Dermis blood vessel endothelial cell (primary cell): ENCODE measurements at regions not wholly inside any gene's neighbourhood (a gene's known extent, or its start where the extent isn't known, plus 50 kb on each side); places are given as distances from the start of the nearest gene placed in this dataset.

Experiments used
- DNase-seq: peaks from one replicate; pipeline ENCODE4 v3.0.0; 2010

- DNase-seq, result no peak
Observed at GRCh38 chr5:33260098-33260497, 180.7 kb upstream of the TARS1 start.

DNA sequence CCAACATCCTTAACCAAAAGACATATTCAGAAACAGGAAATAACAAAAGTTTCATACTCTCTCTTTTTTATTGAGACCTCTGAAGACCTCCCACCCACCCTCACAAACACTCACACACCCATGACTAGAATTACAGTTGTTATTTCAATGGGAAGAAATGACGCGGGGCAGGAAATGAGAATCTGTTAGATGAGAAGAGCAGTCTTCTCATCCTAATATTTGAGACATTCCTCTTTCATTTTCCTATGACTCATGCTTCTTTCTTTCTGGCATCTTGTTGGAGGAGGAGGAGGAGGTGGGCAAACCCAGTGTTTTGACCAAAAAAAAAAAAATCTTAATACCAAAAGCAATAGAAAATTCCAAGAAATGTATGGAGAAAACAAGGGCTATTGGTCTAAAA lies 179.5 kb upstream of the TARS1 start:
- peak; percentile 27 for DNase-seq

DNA sequence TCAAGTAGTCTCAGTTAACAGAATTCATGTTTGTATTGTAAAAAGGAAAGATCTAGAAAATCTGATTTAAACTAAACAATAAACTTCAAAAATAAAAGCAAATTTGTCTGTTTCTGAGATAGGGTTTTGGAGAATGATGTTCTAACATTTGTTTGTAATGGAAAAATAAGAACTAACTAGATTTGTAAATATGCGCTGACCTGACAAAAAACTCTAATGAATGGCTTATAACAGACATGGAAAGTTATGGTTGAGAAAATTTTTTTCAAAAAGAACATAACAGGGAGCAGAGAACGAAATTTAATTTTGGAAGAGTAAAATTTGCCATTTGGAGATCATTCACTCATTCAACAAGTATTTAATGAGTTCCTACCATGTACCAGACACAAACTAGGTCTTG lies 179.0 kb upstream of the TARS1 start:
- DNase-seq, result no peak

DNA sequence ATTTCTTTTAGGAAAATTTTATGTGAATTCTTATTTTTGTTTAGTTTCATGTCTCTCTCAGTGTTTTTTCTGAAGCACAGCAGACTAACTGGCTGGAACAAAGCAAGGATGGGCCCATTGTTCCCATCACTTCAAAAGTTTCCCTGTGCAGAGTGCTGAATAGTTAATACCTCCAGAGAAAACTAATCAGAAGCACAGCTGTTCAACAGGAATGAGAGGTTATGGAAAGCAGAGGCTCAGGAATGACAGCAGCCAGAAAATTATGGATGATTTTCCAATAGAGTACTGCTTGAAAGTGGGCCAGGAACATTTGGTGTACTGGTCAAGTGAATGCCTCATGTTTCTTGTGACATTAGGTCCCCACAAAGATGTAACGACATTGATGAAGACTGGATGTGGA lies 173.0 kb upstream of the TARS1 start:
- peak; percentile 55 for DNase-seq

DNA sequence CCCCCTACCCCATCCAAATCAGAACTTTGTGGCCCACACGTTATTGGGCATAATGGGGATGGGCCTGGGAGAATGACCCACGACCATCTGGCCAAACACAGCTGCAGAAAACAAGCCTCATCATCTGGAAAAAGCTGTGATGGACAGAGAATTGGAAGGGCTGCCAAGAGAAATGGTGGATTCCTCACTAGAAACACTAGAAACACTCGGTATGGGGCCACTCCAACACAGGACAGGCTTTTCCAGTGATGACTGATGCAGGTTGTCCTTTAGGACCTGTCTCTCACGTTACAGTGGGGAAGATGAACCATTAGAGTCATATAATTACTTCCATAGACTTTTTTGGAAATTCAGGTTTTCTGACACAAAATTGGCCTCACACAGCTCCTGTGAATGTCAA lies 172.4 kb upstream of the TARS1 start:
- no peak for DNase-seq

DNA sequence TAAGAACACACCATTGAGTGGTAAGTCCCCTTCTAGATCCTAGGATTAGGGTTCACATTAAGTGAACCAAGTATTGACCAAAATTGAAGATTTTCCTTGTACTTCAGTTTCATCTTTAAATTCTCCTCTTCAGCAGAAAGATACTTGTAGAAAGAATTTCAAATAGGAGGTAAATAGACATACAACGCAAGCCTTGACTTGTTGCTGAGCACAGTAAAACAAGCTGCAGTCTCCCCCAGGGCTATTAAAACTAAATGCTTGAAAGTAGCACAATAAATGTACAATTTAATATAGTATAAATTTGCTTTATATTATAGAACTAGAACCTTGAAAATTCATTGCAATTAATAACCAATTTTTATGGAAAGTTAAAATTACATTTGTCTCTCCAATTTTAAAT lies 170.1 kb upstream of the TARS1 start:
- no peak for DNase-seq

GRCh38 chr5:33271606-33272005 lies 169.2 kb upstream of the TARS1 start:
- peak; percentile 62 for DNase-seq

DNA sequence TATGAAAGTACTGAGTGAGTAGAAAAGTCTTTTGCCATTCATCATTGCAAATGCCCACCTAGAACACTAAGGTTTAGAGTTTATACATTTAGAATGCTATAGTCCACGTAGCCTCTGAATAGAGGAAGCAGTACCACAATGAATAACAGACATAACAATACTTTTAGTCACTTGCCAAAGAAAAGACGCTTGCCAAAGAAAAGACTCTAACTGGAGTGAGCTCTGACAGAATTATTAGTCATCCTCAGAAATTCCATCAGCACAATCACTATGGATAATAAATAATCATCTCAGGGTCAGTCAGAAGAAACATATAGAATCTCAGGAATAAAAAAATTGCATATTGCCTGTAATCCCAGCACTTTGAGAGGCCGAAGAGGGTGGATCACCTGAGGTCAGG lies 168.5 kb upstream of the TARS1 start:
- peak; percentile 94 for DNase-seq

GRCh38 chr5:33273985-33274384 lies 166.8 kb upstream of the TARS1 start:
- DNase-seq, result no peak

- DNase-seq, result no peak
Observed at GRCh38 chr5:33275391-33275790, 165.4 kb upstream of the TARS1 start.

DNA sequence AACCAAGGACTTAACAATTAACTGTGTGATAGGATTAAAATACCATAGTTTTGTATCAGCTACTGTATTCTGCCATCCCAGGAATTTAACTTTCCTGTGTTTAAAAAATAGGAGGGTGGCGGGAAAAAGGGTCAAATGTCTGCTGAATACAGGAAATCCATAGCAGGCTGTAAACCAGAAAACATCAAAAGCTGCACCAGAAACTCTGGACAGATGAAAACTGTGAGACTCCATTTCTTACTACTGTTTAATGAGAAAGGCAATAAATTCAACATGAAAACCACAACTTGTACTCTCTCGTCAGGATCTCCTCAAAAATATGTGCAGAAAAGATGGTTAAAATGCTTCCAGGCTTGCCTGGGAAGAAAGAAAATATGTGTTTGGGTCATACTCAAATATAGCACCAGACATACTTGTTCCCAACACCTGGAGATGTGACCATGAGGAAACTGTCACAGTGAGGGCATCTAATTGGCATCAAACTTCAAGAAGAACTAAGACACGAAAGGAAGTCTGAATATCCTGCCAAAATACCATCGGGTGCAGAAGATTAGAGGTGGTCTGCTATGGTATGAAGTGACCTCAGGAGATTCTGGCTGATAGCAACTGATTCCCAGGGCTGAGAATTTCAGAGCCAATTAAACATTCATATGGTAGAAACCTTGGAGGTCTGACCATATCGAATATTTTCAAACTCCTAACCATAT lies 164.7 kb upstream of the TARS1 start:
- peak; percentile 65 for DNase-seq

DNA sequence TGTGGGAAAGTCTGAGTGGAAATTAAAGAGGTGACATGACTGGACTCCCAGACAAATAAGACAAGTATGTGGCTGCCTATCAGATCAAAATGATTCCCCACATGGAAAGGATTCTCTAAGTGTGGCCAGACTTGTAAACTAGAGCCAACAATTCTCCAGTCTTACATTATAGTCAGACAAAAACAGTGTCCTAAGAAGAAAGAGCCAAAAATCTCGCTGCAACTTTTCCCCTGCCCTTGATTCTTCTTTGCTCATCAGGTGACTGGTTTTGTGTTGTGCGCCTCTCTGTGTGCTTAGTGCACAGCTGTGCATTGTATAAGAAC lies 164.2 kb upstream of the TARS1 start:
- no peak for DNase-seq

DNA sequence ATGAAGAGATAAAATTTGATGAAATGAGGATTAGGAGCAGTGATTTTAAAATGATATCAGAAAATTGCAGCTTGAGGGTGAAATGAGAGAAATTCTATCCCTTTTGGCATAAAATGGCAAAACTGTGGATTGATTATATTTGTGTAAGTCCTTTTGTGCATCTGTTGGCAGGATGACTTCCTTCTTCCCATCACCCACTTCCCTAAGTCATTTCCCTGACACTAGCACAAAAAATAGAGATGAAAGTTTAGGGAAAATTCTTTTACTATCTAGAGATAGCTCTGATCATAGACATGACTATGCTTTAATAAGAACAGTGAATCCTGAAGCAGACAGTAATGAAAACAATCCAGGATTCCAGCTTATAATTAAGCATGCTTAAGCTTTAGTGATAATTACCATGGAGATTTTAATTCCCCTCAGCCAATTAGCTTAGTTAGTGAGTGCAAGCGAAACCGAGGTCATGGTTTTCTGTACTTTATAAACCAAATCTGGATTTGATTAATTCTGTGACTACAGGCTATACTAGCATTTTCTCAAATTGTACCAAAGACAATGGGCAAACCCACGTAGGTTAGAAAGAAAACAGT lies 163.6 kb upstream of the TARS1 start:
- peak; percentile 46 for DNase-seq

- DNase-seq, result no peak
Observed at GRCh38 chr5:33281431-33281843, 159.3 kb upstream of the TARS1 start.

GRCh38 chr5:33282157-33282556 lies 158.6 kb upstream of the TARS1 start:
- DNase-seq, result no peak

DNA sequence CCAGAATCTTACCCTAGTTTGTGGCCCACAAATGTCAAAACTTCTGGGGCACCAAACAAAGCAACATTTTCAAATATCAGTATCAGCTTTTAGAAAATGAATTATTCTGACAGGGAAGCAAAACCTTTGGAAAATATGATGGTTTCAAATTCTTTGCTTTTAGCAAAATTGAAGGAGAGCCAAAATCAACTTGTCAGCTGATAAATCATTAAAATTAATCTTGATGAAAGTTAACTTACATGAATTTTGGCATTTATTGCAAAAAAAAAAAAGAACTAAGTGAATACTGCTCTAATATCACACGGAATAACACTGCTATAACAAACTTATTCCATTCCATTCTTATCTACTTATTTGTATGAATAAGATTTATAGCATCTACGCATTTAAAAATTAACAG lies 158.1 kb upstream of the TARS1 start:
- no peak for DNase-seq

DNA sequence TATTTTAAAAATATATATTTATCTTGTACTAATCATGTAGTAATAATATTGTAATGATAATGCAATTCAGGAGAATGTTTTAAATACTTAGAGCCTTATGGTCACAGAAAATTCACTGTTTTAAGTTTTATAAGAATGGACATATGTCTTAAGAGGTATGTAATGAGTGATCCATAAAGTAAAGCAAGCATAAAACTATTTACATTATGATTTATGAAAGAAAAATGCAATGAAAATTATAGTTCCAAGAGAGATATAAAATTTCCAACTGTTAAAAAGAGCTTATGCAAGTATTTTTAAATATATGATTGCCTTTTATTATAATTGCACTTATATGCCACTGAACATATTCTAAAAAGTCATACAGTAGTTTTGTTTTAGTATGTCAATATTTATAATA lies 157.5 kb upstream of the TARS1 start:
- DNase-seq, result no peak

GRCh38 chr5:33284681-33285080 lies 156.1 kb upstream of the TARS1 start:
- no peak for DNase-seq

DNA sequence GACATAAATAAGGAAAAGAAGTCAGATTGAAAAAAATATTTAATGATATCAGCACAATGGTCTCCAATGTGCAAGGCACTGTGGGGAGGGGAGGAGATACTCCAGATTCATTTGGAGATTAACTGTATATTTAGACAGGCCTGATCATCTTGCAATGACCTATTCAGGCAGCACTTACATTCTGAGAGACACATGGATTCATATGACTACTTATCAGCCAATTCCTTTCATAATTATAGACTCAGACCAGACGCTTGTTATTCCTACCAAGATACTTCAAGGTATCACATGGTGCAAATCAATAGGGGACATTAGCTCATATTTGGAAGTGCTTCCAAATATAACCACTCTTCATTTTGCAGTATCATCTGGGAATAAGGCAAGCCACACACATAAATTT lies 153.5 kb upstream of the TARS1 start:
- DNase-seq, result no peak

DNA sequence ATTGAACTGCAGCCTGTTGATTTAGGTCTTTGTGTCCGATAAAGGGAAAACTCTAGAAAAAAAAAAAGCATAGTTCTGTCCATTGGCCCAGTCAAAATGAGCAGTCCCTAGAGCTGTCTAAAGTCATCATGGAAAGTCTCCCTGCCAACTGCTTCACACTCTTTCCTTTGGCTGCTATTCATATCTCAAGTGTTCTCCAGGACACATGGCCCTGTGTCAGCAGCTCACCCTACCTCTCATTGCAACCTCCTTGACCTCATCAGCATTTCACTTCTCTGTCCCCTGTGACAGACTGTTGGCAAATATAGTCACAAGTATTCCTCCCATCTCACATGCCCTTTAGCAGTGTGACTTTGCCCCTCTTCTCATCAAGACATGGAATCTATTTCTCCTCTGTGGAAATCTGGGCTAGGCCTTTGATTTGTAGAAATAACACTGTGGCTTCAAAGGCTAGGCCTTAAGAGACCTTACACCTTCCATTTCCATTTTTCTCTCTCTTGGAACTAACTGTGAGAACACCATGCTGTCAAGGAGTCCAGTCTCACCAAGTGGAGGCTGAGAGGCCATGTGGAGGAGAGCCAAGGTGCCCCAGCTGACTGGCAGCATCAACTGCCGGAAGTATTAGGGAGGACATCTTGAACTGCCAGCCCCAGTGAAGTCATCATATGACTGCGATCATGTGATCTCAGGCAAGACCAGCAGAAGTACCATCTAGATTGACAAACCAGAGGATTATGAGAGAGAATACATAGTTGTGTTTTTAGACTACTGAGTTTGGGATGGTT lies 149.4 kb upstream of the TARS1 start:
- DNase-seq, result no peak

GRCh38 chr5:33297760-33298216 lies 143.0 kb upstream of the TARS1 start:
- DNase-seq, result no peak

DNA sequence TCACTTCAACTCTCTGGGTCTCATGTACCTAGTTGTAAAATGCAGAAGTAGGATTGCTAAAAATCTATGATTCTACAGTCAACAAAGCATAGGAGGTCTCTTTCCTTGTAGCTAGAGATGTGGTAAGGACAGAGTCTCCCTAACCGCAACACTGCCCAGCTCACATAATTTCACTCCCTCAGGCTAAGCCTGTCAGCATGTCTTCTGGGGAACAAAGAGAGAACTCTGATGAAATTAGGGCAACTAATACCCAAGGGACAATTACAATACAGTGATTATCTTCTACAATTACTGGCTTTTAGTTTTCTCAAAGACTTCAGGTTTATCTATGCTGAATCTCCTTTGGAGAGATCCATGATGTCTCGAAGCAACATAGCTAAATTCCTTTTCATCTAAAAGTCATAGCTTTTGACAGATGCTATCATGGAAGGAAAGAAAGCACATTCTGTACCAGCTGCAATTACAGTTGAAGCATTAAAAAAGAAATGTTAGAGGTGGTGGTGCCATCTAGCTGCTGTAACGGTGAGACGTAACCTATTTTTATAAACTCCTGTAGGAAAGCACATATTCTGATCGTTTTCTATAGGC lies 141.1 kb upstream of the TARS1 start:
- peak; percentile 78 for DNase-seq

DNA sequence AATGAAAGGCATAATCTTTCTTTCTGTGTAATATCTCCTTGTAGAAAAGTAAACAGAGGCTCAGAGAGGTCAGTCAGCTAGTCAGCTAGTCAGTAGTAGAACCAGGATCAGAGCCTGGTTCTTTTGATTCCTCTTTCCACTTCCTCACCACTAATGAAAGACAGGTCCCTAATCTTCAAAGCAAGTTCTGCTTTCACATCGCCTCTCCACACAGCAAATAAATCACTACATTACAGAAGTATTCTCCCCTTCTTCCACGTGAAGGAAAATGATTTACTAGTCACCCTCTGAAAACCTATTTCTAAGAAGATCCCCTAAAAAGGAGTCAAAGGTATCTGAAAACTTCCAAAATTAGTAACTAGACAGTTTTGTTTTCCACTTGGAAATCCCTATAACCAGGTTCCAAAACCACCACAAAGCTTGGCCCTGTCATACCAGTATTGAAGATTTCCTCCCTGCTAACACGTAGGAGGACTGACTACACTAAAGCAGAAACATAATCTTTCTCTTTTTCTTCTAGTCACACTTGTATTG lies 140.5 kb upstream of the TARS1 start:
- DNase-seq, result no peak
